CD4-positive, alpha-beta T cell treated with Interleukin-2 at 100 ng/mL for 4 hours (primary cell): ENCODE measurements at regions not wholly inside any gene's neighbourhood (a gene's known extent, or its start where the extent isn't known, plus 50 kb on each side); places are given as distances from the start of the nearest gene placed in this dataset.

ENCODE experiments used
- DNase-seq: peaks from one replicate; pipeline ENCODE4 v3.0.0-alpha.2; 2020; ENCODE audit warnings: low spot score

- DNase-seq = no peak
These were observed 129.8 kb upstream of the ZMIZ1 start for GRCh38 chr10:78938695-78939672.

- DNase-seq = no peak
These were observed 126.7 kb upstream of the ZMIZ1 start for GRCh38 chr10:78942091-78942501.

- DNase-seq = no peak
These were observed 123.9 kb upstream of the ZMIZ1 start for GRCh38 chr10:78944723-78945312.

GRCh38 chr10:78945838-78946237, 122.9 kb upstream of the ZMIZ1 start:
- DNase-seq = no peak

GRCh38 chr10:78947226-78947625, 121.5 kb upstream of the ZMIZ1 start:
- DNase-seq = no peak

- no peak for DNase-seq
These were observed 121.0 kb upstream of the ZMIZ1 start for GRCh38 chr10:78947733-78948132.

GRCh38 chr10:78948621-78949030, 120.1 kb upstream of the ZMIZ1 start:
- no peak for DNase-seq

- no peak for DNase-seq
These were observed 117.8 kb upstream of the ZMIZ1 start for GRCh38 chr10:78950656-78951587.

- no peak for DNase-seq
These were observed 116.7 kb upstream of the ZMIZ1 start for GRCh38 chr10:78952030-78952429.

GRCh38 chr10:78952686-78953085, 116.1 kb upstream of the ZMIZ1 start:
- DNase-seq = no peak

GRCh38 chr10:78953113-78953798, 115.5 kb upstream of the ZMIZ1 start:
- no peak for DNase-seq

- no peak for DNase-seq
These were observed 114.9 kb upstream of the ZMIZ1 start for GRCh38 chr10:78953799-78954297.

- no peak for DNase-seq
These were observed 114.1 kb upstream of the ZMIZ1 start for GRCh38 chr10:78954689-78955088.

- no peak for DNase-seq
These were observed 113.6 kb upstream of the ZMIZ1 start for GRCh38 chr10:78955206-78955605.

- DNase-seq = no peak
These were observed 112.4 kb upstream of the ZMIZ1 start for GRCh38 chr10:78956391-78956790.

- DNase-seq = no peak
These were observed 111.2 kb upstream of the ZMIZ1 start for GRCh38 chr10:78957471-78958039.

- no peak for DNase-seq
These were observed 109.4 kb upstream of the ZMIZ1 start for GRCh38 chr10:78959217-78959923.

GRCh38 chr10:78959924-78960285, 108.9 kb upstream of the ZMIZ1 start:
- no peak for DNase-seq

GRCh38 chr10:78960316-78960800, 108.4 kb upstream of the ZMIZ1 start:
- DNase-seq = no peak

- DNase-seq = no peak
These were observed 107.0 kb upstream of the ZMIZ1 start for GRCh38 chr10:78961760-78962159.
